Stimulated activated effector memory CD8-positive, alpha-beta T cell treated with anti-CD3 and anti-CD28 coated beads, Interleukin-12 subunit alpha, Interleukin-12 subunit beta, amount 100 ng/mL, for 72 hours (primary cell): ENCODE measurements at regions not wholly inside any gene's neighbourhood (a gene's known extent, or its start where the extent isn't known, plus 50 kb on each side); places are given as distances from the start of the nearest gene placed in this dataset.

Source experiments
- ATAC-seq: fragments of 150-1000 bp; cut with Tn5 transposase; 2 replicates; pipeline ENCODE4 v1.10.0; 2021
- DNase-seq, 2 donors: peaks; one replicate each; pipeline ENCODE4 v3.0.0; 2021 to 2022; ENCODE audit warnings: low spot score in 2 of 2
- H3K27ac Mint-ChIP-seq: one replicate; pipeline ENCODE4 v1.8.0; 2022; ENCODE audit warnings: mild to moderate bottlenecking, mixed read lengths
- H3K36me3 Mint-ChIP-seq: one replicate; pipeline ENCODE4 v1.8.0; 2022; ENCODE audit warnings: mild to moderate bottlenecking, mixed read lengths
- H3K4me1 Mint-ChIP-seq: one replicate; pipeline ENCODE4 v1.8.0; 2022; ENCODE audit warnings: mixed read lengths
- H3K4me3 Mint-ChIP-seq: one replicate; pipeline ENCODE4 v1.8.0; 2022; ENCODE audit warnings: mild to moderate bottlenecking, mixed read lengths
- H3K9me3 Mint-ChIP-seq: one replicate; pipeline ENCODE4 v1.8.0; 2022; ENCODE audit warnings: mixed read lengths

- H3K9me3 Mint-ChIP-seq, result peaks cover 19% of the 10 kb centered on the region
- H3K4me3 Mint-ChIP-seq, result no peak overlapping the region
- ATAC-seq (no peak), DNase-seq (no peak)
- H3K36me3 Mint-ChIP-seq, result no peaks in the 10 kb centered on the region
- H3K27ac Mint-ChIP-seq, result no peak overlapping the region
- no peaks in the 10 kb centered on the region for H3K4me1 Mint-ChIP-seq
These were observed 559.9 kb downstream of the MBD2 start for GRCh38 chr18:53664575-53664974.

GRCh38 chr18:53660306-53660705 is 564.2 kb downstream of the MBD2 start:
- H3K27ac Mint-ChIP-seq, result no peak overlapping the region
- no peak overlapping the region for H3K4me3 Mint-ChIP-seq
- no peaks in the 10 kb centered on the region for H3K4me1 Mint-ChIP-seq
- ATAC-seq (no peak), DNase-seq (no peak)
- H3K36me3 Mint-ChIP-seq, result no peaks in the 10 kb centered on the region
- H3K9me3 Mint-ChIP-seq, result peaks cover 18% of the 10 kb centered on the region

GRCh38 chr18:53657257-53657656 is 567.2 kb downstream of the MBD2 start:
- DNase-seq, result no peak
- Mint-ChIP-seq H3K4me3 (no peak overlapping the region), H3K36me3 (no peaks in the 10 kb centered on the region), H3K9me3 (peaks cover 15% of the 10 kb centered on the region), H3K27ac (no peak overlapping the region), H3K4me1 (no peaks in the 10 kb centered on the region)
- ATAC-seq, result no peak

- Mint-ChIP-seq H3K9me3 (peaks cover 10% of the 10 kb centered on the region), H3K27ac (no peak overlapping the region), H3K36me3 (no peaks in the 10 kb centered on the region), H3K4me1 (no peaks in the 10 kb centered on the region), H3K4me3 (no peak overlapping the region)
- no peak for DNase-seq
- no peak for ATAC-seq
These were observed 574.8 kb downstream of the MBD2 start for GRCh38 chr18:53649621-53650020.

GRCh38 chr18:53644799-53645471 is 579.5 kb downstream of the MBD2 start:
- DNase-seq (no peak), ATAC-seq (no peak)
- Mint-ChIP-seq H3K9me3 (peaks cover 8% of the 10 kb centered on the region), H3K4me3 (no peak overlapping the region), H3K27ac (no peak overlapping the region), H3K36me3 (no peaks in the 10 kb centered on the region), H3K4me1 (no peaks in the 10 kb centered on the region)

GRCh38 chr18:53639687-53640086 is 584.8 kb downstream of the MBD2 start:
- Mint-ChIP-seq H3K4me3 (no peak overlapping the region), H3K4me1 (no peaks in the 10 kb centered on the region), H3K36me3 (no peaks in the 10 kb centered on the region), H3K27ac (no peak overlapping the region), H3K9me3 (peaks cover 18% of the 10 kb centered on the region)
- ATAC-seq, result no peak
- no peak for DNase-seq

GRCh38 chr18:53629337-53629736 is 595.1 kb downstream of the MBD2 start:
- no peaks in the 10 kb centered on the region for H3K36me3 Mint-ChIP-seq
- H3K4me3 Mint-ChIP-seq, result no peak overlapping the region
- DNase-seq (no peak), ATAC-seq (no peak)
- no peak overlapping the region for H3K27ac Mint-ChIP-seq
- H3K9me3 Mint-ChIP-seq, result peaks cover 27% of the 10 kb centered on the region
- H3K4me1 Mint-ChIP-seq, result no peaks in the 10 kb centered on the region

- no peaks in the 10 kb centered on the region for H3K36me3 Mint-ChIP-seq
- H3K4me1 Mint-ChIP-seq, result no peaks in the 10 kb centered on the region
- no peak overlapping the region for H3K4me3 Mint-ChIP-seq
- no peak for ATAC-seq
- H3K27ac Mint-ChIP-seq, result no peak overlapping the region
- peaks cover 17% of the 10 kb centered on the region for H3K9me3 Mint-ChIP-seq
- DNase-seq, result no peak
These were observed 598.4 kb downstream of the MBD2 start for GRCh38 chr18:53625997-53626599.

- Mint-ChIP-seq H3K9me3 (peaks cover 4% of the 10 kb centered on the region), H3K27ac (no peak overlapping the region)
- DNase-seq, result no peak
These were observed 613.5 kb downstream of the MBD2 start for GRCh38 chr18:53610957-53611356.

GRCh38 chr18:53606792-53607191 is 617.7 kb downstream of the MBD2 start:
- H3K36me3 Mint-ChIP-seq, result no peaks in the 10 kb centered on the region
- no peak for DNase-seq
- peaks cover 4% of the 10 kb centered on the region for H3K9me3 Mint-ChIP-seq
- no peak for ATAC-seq
- no peak overlapping the region for H3K4me3 Mint-ChIP-seq
- H3K4me1 Mint-ChIP-seq, result no peaks in the 10 kb centered on the region
- H3K27ac Mint-ChIP-seq, result no peak overlapping the region

More at GRCh38 chr18:53610957-53611356, 613.5 kb downstream of the MBD2 start:
- Mint-ChIP-seq H3K36me3 (no peaks in the 10 kb centered on the region), H3K4me1 (no peaks in the 10 kb centered on the region), H3K4me3 (no peak overlapping the region)
- ATAC-seq, result no peak

- Mint-ChIP-seq H3K9me3 (peaks cover 4% of the 10 kb centered on the region), H3K27ac (no peak overlapping the region), H3K36me3 (no peaks in the 10 kb centered on the region), H3K4me3 (no peak overlapping the region), H3K4me1 (no peaks in the 10 kb centered on the region)
- ATAC-seq (no peak), DNase-seq (no peak)
These were observed 619.3 kb downstream of the MBD2 start for GRCh38 chr18:53605198-53605597.

- no peak for ATAC-seq
- peaks cover 4% of the 10 kb centered on the region for H3K9me3 Mint-ChIP-seq
These were observed 621.2 kb downstream of the MBD2 start for GRCh38 chr18:53603276-53603675.

GRCh38 chr18:53601344-53601743 is 623.1 kb downstream of the MBD2 start:
- DNase-seq, result no peak
- no peak overlapping the region for H3K4me3 Mint-ChIP-seq
- H3K27ac Mint-ChIP-seq, result no peak overlapping the region
- no peak for ATAC-seq
- H3K9me3 Mint-ChIP-seq, result peaks cover 4% of the 10 kb centered on the region
- no peaks in the 10 kb centered on the region for H3K4me1 Mint-ChIP-seq
- no peaks in the 10 kb centered on the region for H3K36me3 Mint-ChIP-seq

More at GRCh38 chr18:53603276-53603675, 621.2 kb downstream of the MBD2 start:
- Mint-ChIP-seq H3K36me3 (no peaks in the 10 kb centered on the region), H3K27ac (no peak overlapping the region), H3K4me3 (no peak overlapping the region), H3K4me1 (no peaks in the 10 kb centered on the region)
- DNase-seq, result no peak

- no peaks in the 10 kb centered on the region for H3K4me1 Mint-ChIP-seq
These were observed 637.5 kb downstream of the MBD2 start for GRCh38 chr18:53586923-53587322.

More at GRCh38 chr18:53586923-53587322, 637.5 kb downstream of the MBD2 start:
- H3K36me3 Mint-ChIP-seq, result no peaks in the 10 kb centered on the region
- no peak for DNase-seq
- no peak for ATAC-seq
- no peak overlapping the region for H3K27ac Mint-ChIP-seq
- H3K4me3 Mint-ChIP-seq, result no peak overlapping the region
- H3K9me3 Mint-ChIP-seq, result peaks cover 17% of the 10 kb centered on the region
